GM12892 (cell line): ENCODE measurements at regions not wholly inside any gene's neighbourhood (a gene's known extent, or its start where the extent isn't known, plus 50 kb on each side); places are given as distances from the start of the nearest gene placed in this dataset.

Source experiments
- POLR2A ChIP-seq: IDR thresholded peaks from 2 replicates; pipeline ENCODE4 v1.6.1; 2011; ENCODE audit warnings: low read depth, low read length, control low read depth
- POLR2AphosphoS5 ChIP-seq: IDR thresholded peaks from 2 replicates; pipeline ENCODE4 v1.6.1; 2011; ENCODE audit warnings: low read depth, low read length, control low read depth
- TAF1 ChIP-seq: IDR thresholded peaks from 2 replicates; pipeline ENCODE4 v1.6.1; 2011; ENCODE audit warnings: low read depth, mild to moderate bottlenecking, control low read depth, low read length, borderline replicate concordance

DNA sequence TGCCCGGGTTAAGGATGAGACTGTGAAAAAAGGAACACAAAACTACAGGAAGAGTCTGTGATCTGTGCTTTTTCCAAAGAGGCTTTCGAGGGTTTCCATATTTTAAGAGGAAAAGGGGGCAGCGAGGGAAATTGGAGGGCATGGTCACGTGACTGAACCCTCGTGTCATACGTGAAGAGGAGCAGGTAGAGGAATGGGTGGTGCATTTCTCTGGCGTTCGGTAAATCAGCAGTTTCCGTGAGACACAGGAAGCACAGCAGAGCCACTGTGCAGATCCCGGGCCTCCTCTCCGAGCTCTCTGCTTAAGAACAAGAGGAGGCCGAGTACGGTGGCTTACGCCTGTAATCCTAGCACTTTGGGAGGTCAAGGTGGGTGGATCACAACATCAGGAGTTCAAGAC lies 219.7 kb downstream of the NDUFA10 start:
- TF ChIP-seq POLR2A (no peak), TAF1 (no peak), POLR2AphosphoS5 (no peak)
